H9 (cell line): ENCODE measurements at regions not wholly inside any gene's neighbourhood (a gene's known extent, or its start where the extent isn't known, plus 50 kb on each side); places are given as distances from the start of the nearest gene placed in this dataset.

Experiments used
- DNase-seq: peaks from one replicate; pipeline ENCODE4 v3.0.0-alpha.2; 2017
- H2AFZ ChIP-seq: one replicate; pipeline ENCODE4 v1.6.1; 2013; ENCODE audit warnings: mild to moderate bottlenecking, low read length, control low read depth, moderate library complexity
- H2AK5ac ChIP-seq: 2 replicates; pipeline ENCODE4 v1.6.1; 2013; ENCODE audit warnings: low read length, control low read depth, mixed read lengths; ENCODE audit not compliant: insufficient read length
- H2BK120ac ChIP-seq: one replicate; pipeline ENCODE4 v1.6.1; 2013; ENCODE audit warnings: low read depth, mild to moderate bottlenecking, low read length, control low read depth, inconsistent platforms; ENCODE audit not compliant: poor library complexity, severe bottlenecking
- H2BK12ac ChIP-seq: 2 replicates; pipeline ENCODE4 v1.6.1; 2013; ENCODE audit warnings: low read length, control low read depth, mixed read lengths, low read depth; ENCODE audit not compliant: insufficient read length
- H2BK15ac ChIP-seq: 2 replicates; pipeline ENCODE4 v1.6.1; 2013; ENCODE audit warnings: low read depth, low read length, control low read depth
- H2BK20ac ChIP-seq: one replicate; pipeline ENCODE4 v1.6.1; 2013; ENCODE audit warnings: low read depth, mild to moderate bottlenecking, low read length, control low read depth, inconsistent platforms; ENCODE audit not compliant: poor library complexity, severe bottlenecking
- H2BK5ac ChIP-seq: 2 replicates; pipeline ENCODE4 v1.6.1; 2013; ENCODE audit warnings: low read length, control low read depth, mixed read lengths; ENCODE audit not compliant: insufficient read length
- H3K14ac ChIP-seq: 2 replicates; pipeline ENCODE4 v1.6.1; 2013; ENCODE audit warnings: low read length, control low read depth; ENCODE audit not compliant: insufficient read depth
- H3K18ac ChIP-seq: 2 replicates; pipeline ENCODE4 v1.6.1; 2013; ENCODE audit warnings: low read depth, mild to moderate bottlenecking, mixed read lengths, low read length, control low read depth; ENCODE audit not compliant: insufficient read length
- H3K23ac ChIP-seq: 2 replicates; pipeline ENCODE4 v1.6.1; 2013; ENCODE audit warnings: low read length, control low read depth, mixed read lengths, low read depth; ENCODE audit not compliant: insufficient read length
- H3K23me2 ChIP-seq: 2 replicates; pipeline ENCODE4 v1.6.1; 2013; ENCODE audit warnings: low read depth, mild to moderate bottlenecking, mixed read lengths, low read length, control low read depth; ENCODE audit not compliant: insufficient read length, poor library complexity, severe bottlenecking
- H3K27ac ChIP-seq: 2 replicates; pipeline ENCODE4 v1.5.1; 2013; ENCODE audit warnings: low read length, control low read depth, mixed read lengths, low read depth; ENCODE audit not compliant: insufficient read length
- H3K27me3 ChIP-seq: 2 replicates; pipeline ENCODE4 v1.6.1; 2013; ENCODE audit warnings: low read length, control low read depth, inconsistent platforms; ENCODE audit not compliant: insufficient read depth
- H3K4ac ChIP-seq: 2 replicates; pipeline ENCODE4 v1.6.1; 2013; ENCODE audit warnings: low read depth, mild to moderate bottlenecking, control low read depth, inconsistent platforms, low read length, moderate library complexity
- H3K4me1 ChIP-seq: 2 replicates; pipeline ENCODE4 v1.6.1; 2013; ENCODE audit warnings: low read length, control low read depth, inconsistent platforms; ENCODE audit not compliant: insufficient read depth
- H3K4me2 ChIP-seq: 2 replicates; pipeline ENCODE4 v1.6.1; 2013; ENCODE audit warnings: low read length, control low read depth, mixed read lengths; ENCODE audit not compliant: insufficient read length, insufficient read depth
- H3K56ac ChIP-seq: 2 replicates; pipeline ENCODE4 v1.6.1; 2013; ENCODE audit warnings: low read depth, mild to moderate bottlenecking, mixed read lengths, low read length, control low read depth; ENCODE audit not compliant: insufficient read length
- H3K79me1 ChIP-seq: 2 replicates; pipeline ENCODE4 v1.6.1; 2013; ENCODE audit warnings: low read depth, mild to moderate bottlenecking, moderate library complexity, low read length, control low read depth, inconsistent platforms; ENCODE audit not compliant: insufficient read depth, poor library complexity, severe bottlenecking
- H3K79me2 ChIP-seq: 2 replicates; pipeline ENCODE4 v1.6.1; 2013; ENCODE audit warnings: low read length, control low read depth, inconsistent platforms; ENCODE audit not compliant: insufficient read depth
- H3K9ac ChIP-seq: 2 replicates; pipeline ENCODE4 v1.6.1; 2013; ENCODE audit warnings: low read length, control low read depth, mixed read lengths; ENCODE audit not compliant: insufficient read length; ENCODE audit errors: extremely low read depth
- H3K9me3 ChIP-seq: one replicate; pipeline ENCODE4 v1.6.1; 2013; ENCODE audit warnings: low read depth, low read length, inconsistent platforms; ENCODE audit not compliant: control insufficient read depth
- H3T11ph ChIP-seq: one replicate; pipeline ENCODE4 v1.6.1; 2013; ENCODE audit warnings: mild to moderate bottlenecking, low read length, control low read depth, inconsistent platforms
- H4K20me1 ChIP-seq: one replicate; pipeline ENCODE4 v1.6.1; 2013; ENCODE audit not compliant: control insufficient read depth, insufficient read length, insufficient read depth
- H4K5ac ChIP-seq: 2 replicates; pipeline ENCODE4 v1.6.1; 2013; ENCODE audit warnings: low read depth, mild to moderate bottlenecking, mixed read lengths, low read length, control low read depth; ENCODE audit not compliant: insufficient read length
- H4K8ac ChIP-seq: replicated peaks from 2 replicates; pipeline ENCODE4 v1.6.1; 2013; ENCODE audit warnings: low read length, control low read depth, mixed read lengths, low read depth; ENCODE audit not compliant: insufficient read length
- H4K91ac ChIP-seq: 2 replicates; pipeline ENCODE4 v1.6.1; 2013; ENCODE audit warnings: low read depth, mild to moderate bottlenecking, moderate library complexity, mixed read lengths, low read length, control low read depth; ENCODE audit not compliant: insufficient read length
- H3K27ac Mint-ChIP-seq, 3 experiments: 2 replicates in 2 of 3; 3 replicates in 1 of 3; pipeline ENCODE4 v1.8.0; 2020 to 2021; ENCODE audit warnings: mixed read lengths in 3 of 3, mild to moderate bottlenecking in 1 of 3, moderate library complexity in 1 of 3
- H3K27me3 Mint-ChIP-seq: 2 replicates; pipeline ENCODE4 v1.8.0; 2021; ENCODE audit warnings: low read depth, mild to moderate bottlenecking, moderate library complexity, mixed read lengths
- H3K36me3 Mint-ChIP-seq, 3 experiments: 2 replicates in 2 of 3; 3 replicates in 1 of 3; pipeline ENCODE4 v1.8.0; 2020 to 2021; ENCODE audit warnings: low read depth in 3 of 3, mixed read lengths in 3 of 3; ENCODE audit not compliant: insufficient read depth in 1 of 3
- H3K4me1 Mint-ChIP-seq, 2 experiments: 2 replicates each; pipeline ENCODE4 v1.8.0; 2020; ENCODE audit warnings: mixed read lengths in 2 of 2
- H3K4me3 Mint-ChIP-seq, 2 experiments: 2 replicates in 1 of 2; 3 replicates in 1 of 2; pipeline ENCODE4 v1.8.0; 2020 to 2021; ENCODE audit warnings: mild to moderate bottlenecking in 2 of 2, mixed read lengths in 2 of 2, moderate library complexity in 1 of 2
- H3K9me3 Mint-ChIP-seq, 2 experiments: 2 replicates in 1 of 2; 3 replicates in 1 of 2; pipeline ENCODE4 v1.8.0; 2020; ENCODE audit warnings: mild to moderate bottlenecking in 2 of 2, mixed read lengths in 2 of 2, moderate library complexity in 1 of 2
- WGBS: extraction: QIAGEN DNeasy Blood & Tissue Kit; methylation state at CpG from one replicate; pipeline ENCODE4 v1.1.7; 2013; ENCODE audit warnings: missing lambda C conversion rate, low lambda C conversion rate, mixed read lengths; ENCODE audit not compliant: insufficient read length; ENCODE audit errors: extremely low coverage; 5-methylcytosine and 5-hydroxymethylcytosine counted together
- TF ChIP-seq, protein P1 (sequence below): fragments of 200-600 bp; sonication (generic); conservative IDR thresholded peaks from 3 replicates; pipeline ENCODE4 v1.8.0; 2021; ENCODE audit warnings: antibody characterized with exemption, mild to moderate bottlenecking

DNA sequence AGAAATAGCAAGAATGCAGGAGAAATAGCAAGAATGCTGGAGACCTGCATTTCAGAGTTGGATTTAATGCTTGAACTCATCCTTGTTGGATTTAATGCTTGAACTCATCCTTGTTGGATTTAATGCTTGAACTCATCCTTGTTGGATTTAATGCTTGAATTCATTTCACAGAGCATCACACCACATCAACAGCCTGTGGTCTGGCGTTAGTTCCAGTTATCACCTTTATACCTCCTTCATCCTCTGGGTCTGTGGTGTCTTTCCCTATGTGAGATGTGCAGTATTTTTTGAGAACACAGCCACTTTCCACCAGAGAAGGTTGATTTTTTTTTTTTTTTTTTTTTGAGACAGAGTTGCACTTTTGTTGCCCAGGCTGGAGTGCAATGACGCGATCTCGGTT is 546.4 kb upstream of the SOX11 start:
- Histone ChIP-seq H3K4me1 (no peaks in the 10 kb centered on the region), H3K9ac (no peak overlapping the region), H3K23me2 (no peaks in the 10 kb centered on the region), H3K56ac (no peak overlapping the region), H3K9me3 (no peaks in the 10 kb centered on the region), H2BK120ac (no peak overlapping the region), H2BK5ac (no peak overlapping the region), H4K5ac (no peak overlapping the region), H3T11ph (no peak overlapping the region), H2AFZ (no peak overlapping the region), H3K27me3 (no peaks in the 10 kb centered on the region), H2AK5ac (no peak overlapping the region), H2BK12ac (no peak overlapping the region), H2BK15ac (no peak overlapping the region), H3K4me2 (no peak overlapping the region), H4K91ac (no peak overlapping the region), H4K8ac (no peak overlapping the region), H3K14ac (no peak overlapping the region), H3K79me1 (no peaks in the 10 kb centered on the region), H3K27ac (no peak overlapping the region), H3K4ac (no peak overlapping the region), H3K18ac (no peak overlapping the region), H3K79me2 (no peaks in the 10 kb centered on the region), H4K20me1 (no peaks in the 10 kb centered on the region), H3K23ac (no peak overlapping the region), H2BK20ac (no peak overlapping the region)
- TF ChIP-seq, protein P1, sequence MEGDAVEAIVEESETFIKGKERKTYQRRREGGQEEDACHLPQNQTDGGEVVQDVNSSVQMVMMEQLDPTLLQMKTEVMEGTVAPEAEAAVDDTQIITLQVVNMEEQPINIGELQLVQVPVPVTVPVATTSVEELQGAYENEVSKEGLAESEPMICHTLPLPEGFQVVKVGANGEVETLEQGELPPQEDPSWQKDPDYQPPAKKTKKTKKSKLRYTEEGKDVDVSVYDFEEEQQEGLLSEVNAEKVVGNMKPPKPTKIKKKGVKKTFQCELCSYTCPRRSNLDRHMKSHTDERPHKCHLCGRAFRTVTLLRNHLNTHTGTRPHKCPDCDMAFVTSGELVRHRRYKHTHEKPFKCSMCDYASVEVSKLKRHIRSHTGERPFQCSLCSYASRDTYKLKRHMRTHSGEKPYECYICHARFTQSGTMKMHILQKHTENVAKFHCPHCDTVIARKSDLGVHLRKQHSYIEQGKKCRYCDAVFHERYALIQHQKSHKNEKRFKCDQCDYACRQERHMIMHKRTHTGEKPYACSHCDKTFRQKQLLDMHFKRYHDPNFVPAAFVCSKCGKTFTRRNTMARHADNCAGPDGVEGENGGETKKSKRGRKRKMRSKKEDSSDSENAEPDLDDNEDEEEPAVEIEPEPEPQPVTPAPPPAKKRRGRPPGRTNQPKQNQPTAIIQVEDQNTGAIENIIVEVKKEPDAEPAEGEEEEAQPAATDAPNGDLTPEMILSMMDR, result no peak
- no peaks in the 10 kb centered on the region for H3K27me3 Mint-ChIP-seq
- H3K9me3 Mint-ChIP-seq, result peaks cover 7 to 17% of the 10 kb centered on the region in 2 experiments; a peak in 3 of 5 replicates
- H3K27ac Mint-ChIP-seq, result no peak overlapping the region
- no peaks in the 10 kb centered on the region for H3K4me1 Mint-ChIP-seq
- no peak for DNase-seq
- no peak overlapping the region for H3K4me3 Mint-ChIP-seq
- peaks cover 0 to 17% (median 4%) of the 10 kb centered on the region in 3 experiments; a peak in 4 of 7 replicates for H3K36me3 Mint-ChIP-seq
- no CpG with 5 or more reads among the region's 4 CpGs for WGBS
